ENCODE measurements at regions not wholly inside any gene's neighbourhood (a gene's known extent, or its start where the extent isn't known, plus 50 kb on each side); places are given as distances from the start of the nearest gene placed in this dataset.

DNA sequence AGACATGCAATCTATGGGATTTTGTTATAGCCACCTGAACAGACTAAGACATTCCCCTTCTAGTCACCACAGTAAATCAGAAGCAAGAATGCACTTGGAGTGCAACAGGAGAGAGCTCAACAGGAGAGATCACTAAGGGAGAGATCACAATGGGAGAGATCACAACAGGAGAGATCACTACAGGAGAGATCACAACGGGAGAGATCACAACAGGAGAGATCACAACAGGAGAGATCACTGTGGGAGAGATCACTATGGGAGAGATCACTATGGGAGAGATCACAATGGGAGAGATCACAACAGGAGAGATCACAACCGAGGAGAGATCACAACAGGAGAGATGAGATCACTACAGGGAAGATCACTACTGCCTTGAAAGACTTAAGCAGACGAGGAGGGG lies 238.5 kb upstream of the PITRM1 start:
- DNase-seq (ENCODE audit: low spot score), result no peak

DNA sequence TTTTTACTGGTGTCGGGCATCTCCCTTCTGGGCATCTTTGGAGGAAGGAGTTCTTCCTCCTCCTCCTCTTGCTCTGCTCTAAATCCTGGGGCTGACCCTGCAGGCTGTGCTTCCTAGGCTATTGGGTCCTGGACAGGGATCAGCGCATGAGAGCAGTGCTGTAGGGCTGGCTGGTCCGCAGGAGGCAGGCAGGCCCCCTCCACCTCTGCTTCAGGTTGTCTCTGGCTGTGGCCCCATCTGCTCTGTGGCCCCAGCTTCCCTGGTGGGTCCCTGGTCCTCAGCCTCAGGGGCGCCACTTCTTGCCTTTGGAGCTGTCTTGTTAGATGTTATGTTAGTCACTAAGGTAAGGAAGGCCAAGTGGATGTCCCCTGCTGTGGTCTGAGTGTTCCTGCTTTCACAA lies 237.3 kb upstream of the PITRM1 start:
- DNase-seq (ENCODE audit: low spot score), result no peak

DNA sequence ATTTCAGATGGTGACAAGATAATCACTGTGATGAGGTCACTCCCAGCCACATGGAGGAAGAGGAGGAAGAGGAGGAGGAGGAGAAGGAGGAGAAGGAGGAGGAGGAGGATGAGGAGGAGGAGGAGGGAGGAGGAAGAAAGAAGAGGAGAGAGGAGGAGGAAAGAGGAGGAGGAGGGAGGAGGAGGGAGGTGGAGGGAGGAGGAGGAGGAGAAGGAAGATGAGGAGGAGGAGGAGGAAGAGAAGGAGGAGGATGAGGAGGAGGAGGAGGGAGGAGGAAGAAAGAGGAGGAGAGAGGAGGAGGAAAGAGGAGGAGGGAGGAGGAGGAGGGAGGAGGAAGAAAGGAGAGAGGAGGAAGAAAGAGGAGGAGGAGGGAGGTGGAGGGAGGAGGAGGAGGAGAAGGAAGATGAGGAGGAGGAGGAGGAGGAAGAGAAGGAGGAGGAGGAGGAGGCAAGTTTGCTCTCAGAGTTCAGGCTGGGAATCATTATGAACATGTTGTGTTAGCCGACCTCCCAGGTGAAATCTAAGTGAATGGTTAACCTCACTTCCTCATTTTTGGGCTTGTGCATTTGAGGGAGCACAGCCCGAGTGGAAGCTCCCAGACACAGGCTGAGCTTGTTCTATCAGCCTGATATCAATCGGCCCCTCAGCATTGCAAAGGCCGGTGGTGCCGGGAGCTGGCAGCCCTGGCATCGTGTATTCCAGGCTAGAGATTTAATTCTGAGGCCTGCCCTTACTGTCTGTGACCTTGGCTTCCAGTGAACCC lies 236.2 kb upstream of the PITRM1 start:
- DNase-seq (ENCODE audit: low spot score), result no peak

DNA sequence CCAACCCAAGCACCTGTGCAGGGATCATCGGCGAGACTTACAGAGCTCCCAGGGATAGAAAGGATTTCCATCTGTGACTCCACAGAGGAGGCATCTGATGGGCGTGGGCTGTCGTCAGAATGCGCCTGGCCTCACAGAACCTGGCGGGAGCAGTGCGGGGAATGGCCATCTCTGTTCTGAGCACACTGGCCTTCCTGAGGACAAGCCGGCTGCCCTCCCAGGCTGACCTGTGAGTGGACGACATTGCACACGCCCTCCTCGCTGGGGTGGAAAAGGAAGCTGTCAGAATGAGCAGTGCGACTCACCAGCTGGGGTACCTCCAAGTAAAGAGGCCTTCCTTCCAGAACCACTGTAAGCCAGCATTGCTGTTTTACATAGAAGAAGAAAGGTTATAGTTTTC lies 234.6 kb upstream of the PITRM1 start:
- DNase-seq (ENCODE audit: low spot score), result no peak

DNA sequence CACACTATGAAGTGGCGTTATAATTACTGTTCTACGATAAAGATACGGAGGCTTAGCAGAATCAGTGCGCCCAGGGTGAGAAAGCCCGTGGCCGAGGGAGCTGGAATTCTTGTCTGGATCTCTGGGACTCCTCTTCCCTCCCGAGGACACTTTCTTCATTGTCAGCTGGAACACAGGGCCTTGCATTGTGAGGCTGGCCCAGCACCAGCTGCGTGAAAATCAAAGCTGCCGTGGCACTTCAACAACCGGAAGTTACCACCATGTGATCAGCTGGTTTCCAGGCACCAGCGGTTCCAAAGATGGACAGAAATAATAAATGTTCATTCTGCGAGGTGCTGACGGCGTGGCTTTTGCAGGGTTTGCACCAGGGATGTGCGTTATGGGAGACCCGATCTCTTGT lies 234.0 kb upstream of the PITRM1 start:
- no peak for DNase-seq (ENCODE audit: low spot score)

DNA sequence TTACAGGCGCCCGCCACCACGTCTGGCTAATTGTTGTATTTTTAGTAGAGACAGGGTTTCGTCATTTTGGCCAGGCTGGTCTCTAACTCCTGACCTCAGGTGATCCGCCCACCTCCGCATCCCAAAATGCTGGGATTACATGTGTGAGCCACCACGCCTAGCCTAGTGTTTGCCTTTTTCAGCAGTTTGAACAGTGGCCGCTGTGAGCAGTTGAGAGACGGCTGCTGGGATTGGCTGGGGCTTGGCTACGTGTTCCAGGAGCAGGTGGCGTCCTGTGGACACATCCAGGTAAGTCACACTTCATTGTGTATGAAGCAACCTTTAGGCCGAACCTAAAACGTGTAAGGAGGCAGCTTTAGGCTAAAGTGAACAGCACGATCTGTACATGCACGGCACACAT lies 231.8 kb upstream of the PITRM1 start:
- DNase-seq (ENCODE audit: low spot score), result no peak

DNA sequence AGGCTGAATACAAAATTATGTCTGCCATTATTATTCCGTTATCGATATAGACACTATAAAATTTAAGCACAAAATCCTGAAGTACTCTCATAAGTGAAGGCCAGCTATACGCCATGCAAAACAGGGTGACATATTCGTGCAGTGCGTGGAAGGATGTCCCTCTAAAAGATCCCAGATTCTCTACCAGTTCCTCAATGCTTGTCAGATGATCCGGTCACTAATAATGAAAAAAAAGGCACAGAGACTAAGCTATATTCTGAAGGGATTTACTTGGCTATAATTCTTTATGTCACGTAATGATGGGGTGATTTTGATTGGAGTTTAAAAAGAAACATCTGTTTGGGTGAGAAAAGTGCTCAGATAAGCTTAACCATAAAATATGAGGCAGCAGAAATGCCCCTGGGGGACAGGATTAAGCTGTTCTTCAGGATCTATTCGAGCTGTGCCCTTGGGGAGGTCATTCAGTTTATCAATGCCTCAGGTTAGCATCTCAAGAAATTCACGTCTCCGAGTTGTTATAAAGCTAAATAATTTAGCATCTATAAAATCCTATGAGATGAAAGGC lies 229.7 kb upstream of the PITRM1 start:
- DNase-seq (ENCODE audit: low spot score), result no peak

DNA sequence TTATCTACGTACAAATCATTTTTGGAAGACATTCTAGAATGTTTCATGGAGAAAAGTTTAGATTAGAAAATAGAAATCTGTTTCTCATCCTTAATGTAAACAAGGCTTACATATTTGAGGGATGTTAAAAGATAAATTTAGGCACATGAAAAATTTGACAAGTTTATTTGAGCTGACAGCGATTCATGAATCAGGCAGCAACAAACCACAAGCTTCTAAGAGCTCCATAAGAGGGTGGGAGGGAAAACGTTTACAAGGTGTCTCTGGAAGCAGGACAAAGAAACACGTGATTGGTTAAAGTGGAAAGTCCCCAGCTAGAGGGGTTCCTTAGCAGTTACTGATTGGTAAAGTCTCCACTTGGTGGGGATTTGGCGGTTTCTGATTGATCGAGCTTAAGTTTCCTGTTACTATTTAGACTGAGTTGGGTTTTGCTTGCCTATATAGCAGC lies 228.9 kb upstream of the PITRM1 start:
- DNase-seq (ENCODE audit: low spot score), result no peak

DNA sequence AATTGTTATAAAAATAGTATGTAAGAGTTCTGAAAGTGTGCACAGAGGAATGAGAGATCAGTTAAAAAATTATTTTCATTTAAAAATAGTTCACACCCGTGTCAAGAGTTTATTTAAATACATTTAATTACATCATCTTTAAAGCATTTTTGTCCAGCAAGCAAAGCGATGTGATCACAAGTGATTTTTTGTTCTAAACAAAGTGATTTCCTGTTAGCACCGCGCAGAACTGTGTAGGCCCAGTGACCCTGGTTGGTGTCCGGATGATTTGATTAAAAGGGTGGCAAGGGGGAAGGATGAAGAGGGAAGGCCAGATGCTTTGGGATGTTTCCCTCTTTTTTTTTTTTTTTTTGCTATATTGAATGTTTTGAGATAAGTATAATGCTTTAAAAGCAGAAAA lies 227.8 kb upstream of the PITRM1 start:
- no peak for DNase-seq (ENCODE audit: low spot score)

DNA sequence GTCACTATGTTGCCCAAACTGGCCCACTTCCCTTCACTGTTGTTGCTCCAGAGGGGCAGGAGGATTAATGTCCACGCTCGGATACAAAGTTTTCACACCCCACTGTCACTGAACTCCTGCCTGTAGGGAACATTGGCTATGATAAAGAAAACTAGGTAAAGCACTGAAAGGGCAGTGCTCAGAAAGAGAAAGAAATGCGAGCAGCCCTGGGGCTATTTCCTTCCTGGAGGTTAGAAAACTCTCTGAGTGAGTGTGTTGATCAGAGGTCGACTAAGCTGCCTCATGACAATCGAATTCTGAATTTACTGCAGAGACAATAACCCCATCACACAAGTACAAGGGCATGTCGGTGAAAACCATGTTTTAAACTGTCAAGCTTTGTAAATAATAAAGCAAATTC lies 227.2 kb upstream of the PITRM1 start:
- DNase-seq (ENCODE audit: low spot score), result no peak

DNA sequence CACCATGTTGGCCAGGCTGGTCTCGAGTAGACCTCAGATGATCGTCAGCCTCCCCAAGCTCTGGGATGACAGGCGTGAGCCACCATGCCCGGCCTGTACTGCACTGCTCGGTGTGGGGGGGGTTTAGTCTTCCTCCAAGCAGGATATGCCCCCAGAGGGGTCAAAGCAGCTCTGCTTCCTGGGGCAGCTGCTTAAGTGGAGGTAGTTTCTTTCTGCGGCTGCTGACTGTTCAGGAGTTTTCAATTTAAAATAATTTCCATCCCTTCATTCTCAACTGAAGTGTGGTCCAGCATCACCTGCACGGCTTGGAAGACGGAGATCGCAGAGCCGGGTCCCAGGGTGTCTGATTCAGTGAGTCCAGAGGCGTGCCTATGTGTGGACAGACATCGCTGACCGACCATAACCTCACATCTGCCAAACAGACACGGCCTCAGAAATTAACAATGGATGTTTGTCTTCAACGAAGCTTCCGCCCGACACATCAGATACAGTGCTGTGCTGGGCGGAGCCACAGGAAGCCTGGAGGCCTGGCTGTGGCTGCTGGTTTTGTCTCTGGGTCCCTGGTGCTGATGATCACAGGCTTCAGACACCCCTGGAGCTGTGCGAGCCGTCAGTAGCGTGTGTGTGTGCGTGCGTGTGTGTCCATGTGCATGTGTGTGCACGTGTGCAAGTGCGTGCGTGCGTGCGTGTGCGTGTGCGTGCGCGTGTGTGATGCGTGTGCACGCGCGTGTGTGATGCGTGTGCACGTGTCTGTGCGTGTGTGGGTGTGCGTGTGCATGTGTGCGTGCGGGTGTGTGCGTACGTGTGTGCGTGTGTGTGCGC lies 226.5 kb upstream of the PITRM1 start:
- no peak for DNase-seq (ENCODE audit: low spot score)

DNA sequence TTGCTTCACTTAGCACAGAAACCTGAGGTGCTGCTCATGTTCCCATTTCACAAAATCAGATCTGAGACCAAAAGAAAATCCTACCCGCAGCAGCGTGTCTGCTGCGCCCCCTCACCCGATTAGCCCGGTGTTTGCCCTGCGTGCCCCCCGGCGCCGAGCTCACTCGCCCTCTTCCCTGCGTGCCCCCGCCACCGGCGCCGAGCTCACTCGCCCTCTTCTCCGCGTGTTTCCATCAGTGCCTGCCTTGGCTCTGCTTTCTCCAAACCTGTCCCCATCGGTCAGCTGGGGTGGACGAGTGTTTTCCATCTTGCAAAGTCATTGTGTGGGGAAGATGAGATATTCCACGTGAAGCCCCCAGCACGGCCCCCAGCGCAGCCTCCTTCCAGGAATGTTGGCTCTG lies 225.3 kb upstream of the PITRM1 start:
- DNase-seq (ENCODE audit: low spot score), result no peak

DNA sequence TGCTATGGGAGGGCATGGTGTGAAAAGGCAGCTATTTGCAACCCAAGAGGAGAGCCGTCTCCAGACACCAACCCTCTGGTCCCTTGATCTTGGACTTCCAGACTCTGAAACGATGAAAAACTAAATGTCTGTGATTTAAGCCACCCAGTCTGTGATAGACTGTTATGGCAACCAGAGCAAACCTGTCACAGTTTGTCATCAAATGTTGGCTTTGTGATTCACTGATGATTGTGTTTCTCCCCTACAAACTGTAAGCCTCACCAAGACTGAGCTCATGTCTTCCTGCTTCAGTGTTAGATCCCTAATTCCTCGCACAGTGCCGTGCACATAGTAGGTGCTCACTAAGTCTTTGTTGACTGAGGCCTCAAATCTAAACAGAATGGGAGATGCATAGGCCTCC lies 224.6 kb upstream of the PITRM1 start:
- DNase-seq (ENCODE audit: low spot score), result no peak

DNA sequence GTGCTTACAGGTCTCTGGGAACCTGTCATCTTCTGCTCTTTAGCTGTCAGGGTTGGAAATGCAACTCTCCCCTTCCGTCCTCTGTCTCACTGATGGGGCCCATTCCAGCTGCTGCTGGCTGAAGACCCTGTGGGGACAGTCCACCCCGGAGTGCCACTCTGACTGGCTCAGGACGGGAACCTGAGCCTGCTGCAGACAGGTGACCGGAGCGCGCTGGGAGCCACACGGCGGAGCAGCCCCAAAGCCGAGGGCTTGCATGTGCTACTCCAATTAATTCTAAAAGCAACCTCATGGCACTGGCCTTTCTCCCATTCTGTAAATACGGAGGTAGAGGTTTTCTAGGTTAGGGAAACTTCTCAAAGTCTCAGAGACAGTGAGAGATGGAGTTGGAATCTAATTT lies 223.5 kb upstream of the PITRM1 start:
- no peak for DNase-seq (ENCODE audit: low spot score)

DNA sequence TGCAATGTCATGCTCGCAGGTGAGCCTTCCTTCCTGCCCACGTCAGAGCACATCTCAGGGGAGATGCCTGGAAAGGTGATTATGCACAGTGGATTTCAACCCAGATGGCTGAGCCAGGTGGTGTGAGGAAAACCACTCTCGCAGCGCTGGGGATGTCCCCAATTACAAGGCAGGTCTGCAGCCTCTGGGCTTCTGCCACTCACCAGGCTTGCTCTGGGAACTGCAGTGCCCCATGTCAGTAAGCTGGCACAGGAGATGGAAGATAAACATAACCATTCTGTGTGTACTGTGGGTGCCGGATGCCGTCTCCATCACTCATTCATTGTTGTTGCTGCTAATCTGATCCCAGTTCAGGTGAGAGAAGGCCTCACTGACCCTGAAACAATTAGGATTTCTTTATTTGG lies 222.9 kb upstream of the PITRM1 start:
- DNase-seq (ENCODE audit: low spot score), result no peak

DNA sequence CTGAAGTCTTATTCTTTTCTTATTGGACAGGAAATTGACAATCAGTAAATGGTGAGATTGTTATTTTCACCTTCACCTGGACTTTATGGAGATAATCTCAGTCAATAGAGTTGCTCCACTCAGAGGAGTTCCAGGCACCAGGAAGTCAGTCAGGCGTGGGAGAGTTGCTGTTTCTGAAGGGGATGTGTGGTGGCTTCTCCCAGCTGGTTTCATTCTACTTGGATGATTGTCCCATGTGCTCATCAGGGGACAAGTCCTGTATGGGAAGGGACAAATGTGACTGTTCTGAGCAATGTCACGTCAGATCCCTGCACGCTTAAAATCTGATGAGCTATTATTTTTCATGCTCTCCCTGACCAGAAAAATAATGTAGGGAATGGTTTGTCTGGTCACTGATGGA lies 222.5 kb upstream of the PITRM1 start:
- no peak for DNase-seq (ENCODE audit: low spot score)

DNA sequence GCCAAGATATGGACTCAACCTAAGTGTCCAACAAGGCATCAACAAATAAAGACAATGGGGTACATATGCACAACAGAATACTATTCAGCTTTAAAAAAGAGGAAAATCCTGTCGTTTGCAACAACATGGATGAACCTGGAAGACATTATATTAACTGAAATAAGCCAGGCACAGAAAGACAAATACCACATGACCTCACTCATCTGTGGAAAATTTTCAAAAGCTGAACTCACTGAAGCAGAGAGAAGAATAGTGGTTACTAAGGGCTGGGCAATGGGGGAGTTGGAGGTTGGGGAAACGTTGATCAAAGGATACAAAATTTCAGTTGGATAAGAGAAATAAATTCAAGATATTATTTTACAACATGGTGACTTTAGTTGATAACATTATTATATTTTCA lies 221.4 kb upstream of the PITRM1 start:
- no peak for DNase-seq (ENCODE audit: low spot score)

DNA sequence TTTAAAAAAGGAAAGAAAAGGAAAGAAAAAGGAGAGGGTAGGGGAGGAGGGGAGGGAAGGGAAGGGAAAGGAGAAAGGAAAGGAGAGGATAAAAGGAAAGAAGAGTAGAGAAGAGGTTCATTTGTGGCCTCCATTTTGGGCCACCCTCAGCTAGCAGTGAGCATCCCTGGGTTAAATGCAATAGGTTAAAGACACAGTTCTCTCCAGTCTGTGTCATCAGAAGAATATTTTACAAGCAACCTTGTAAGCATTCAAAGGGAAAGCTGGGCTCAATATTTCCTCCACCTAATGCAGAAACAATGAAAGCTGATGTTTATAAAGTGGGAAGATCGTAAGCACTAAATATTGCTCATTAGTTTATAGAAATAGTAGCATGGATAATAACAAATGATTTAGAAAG lies 219.1 kb upstream of the PITRM1 start:
- DNase-seq (ENCODE audit: low spot score), result no peak

DNA sequence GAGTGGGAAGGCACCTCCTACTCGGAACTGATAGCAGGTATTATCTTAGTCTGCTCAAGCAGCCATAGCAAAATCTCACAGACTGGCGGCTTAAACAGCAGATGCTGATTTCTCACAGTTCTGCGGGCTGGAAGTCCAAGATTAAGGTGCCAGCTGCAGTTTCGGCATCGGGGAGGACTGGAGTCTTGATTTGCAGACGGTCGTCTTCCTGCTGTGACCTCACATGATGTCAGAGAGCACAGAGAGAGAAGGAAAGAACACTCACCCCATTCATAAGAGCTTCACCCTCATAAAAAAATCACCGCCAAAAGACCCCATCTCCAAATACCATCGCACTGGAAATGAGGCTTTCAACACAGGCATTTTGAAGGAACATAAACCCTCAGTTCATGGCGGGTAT lies 216.5 kb upstream of the PITRM1 start:
- DNase-seq (ENCODE audit: low spot score), result no peak

DNA sequence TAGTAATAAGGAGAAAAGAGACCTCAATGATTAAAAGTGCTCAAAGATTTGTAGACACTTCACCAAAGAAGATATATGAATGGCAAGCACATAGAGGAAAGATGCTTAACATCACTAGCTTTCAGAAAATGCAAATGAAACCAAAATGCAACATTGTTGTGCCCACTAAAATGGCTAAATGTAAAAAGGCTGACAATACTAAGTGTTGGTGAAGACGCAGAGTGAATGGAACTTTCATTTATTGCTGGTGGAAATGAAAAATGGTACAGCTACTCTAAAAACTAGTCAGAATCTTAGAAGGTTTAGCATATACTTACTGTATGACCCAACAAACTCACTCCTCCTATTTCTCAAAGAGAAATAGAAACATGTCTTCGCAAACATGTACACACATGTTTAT lies 212.9 kb upstream of the PITRM1 start:
- DNase-seq (ENCODE audit: low spot score), result no peak

DNA sequence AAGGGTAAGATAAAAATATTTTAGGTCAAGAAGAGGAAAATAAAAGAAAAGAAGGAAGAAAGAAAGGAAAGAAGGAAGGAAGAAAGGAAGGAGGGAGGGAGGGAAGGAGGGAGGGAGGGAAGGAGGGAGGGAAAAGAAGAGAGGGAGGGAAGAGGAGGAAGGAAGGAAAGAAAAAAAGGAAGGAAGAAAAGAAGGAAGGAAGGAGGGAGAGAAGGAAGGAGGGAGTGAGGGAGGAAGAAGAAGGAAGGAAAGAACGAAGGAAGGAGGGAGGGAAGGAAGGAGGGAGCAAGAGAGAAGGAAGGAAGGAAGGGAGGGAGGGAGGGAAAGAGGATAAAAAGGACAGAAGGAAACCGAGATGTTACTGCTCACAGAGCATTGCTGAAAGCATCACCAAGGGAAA lies 209.5 kb upstream of the PITRM1 start:
- no peak for DNase-seq (ENCODE audit: low spot score)

DNA sequence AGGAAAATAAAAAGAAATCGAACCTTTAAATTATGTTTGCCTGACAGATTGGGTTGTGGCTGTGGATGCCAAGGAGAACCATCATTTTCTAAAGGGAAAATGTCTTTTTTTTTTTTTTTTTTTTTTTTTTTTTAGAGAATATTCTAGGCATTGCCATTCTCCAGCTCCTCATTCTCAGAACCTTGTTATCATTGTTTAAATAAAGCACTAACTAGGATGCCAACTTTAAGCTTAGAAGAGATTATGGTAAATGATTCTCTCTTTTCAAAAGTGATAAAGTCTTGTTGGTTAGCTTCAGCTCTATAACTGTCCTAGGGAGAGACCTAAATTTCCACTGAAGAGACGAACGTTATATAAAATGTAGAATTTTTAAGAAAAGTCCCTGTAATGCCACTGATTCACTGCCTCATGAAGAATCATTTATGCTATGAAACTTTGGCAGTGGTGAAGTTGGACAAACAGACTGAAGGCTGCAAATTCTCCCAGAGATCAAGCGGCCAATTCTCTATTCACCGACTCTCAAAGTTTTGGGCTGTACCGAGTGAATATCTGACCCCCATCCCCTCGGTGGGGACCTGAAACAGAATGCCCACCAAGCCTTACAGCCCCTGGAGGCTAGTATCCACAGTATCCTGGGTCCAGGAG lies 207.9 kb upstream of the PITRM1 start:
- no peak for DNase-seq (ENCODE audit: low spot score)

DNA sequence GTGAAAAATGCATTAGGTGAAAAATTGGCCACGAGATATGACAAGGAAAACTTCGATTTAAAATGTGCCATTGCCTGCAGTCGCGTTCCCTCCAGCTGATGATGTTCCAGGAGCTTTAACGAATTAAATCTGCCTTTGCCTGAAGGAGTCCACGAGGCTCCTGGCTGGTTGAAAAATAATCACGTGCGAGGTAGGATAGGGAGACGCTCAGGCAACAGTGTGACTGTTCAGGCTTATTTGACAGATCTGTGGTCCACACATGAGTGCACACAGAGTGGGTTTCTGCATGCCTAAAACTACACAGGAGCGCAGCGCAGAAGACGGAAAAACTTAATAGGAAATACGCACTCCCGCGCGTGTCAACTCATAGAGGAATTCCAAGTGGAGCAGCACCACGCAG lies 204.0 kb upstream of the PITRM1 start:
- no peak for DNase-seq (ENCODE audit: low spot score)

Data from CD4-positive, alpha-beta T cell treated with Interleukin-15 for 4 hours (primary cell).